Prostate gland (tissue), 1 donor: ENCODE measurements at regions not wholly inside any gene's neighbourhood (a gene's known extent, or its start where the extent isn't known, plus 50 kb on each side); places are given as distances from the start of the nearest gene placed in this dataset.
"Not testable (repeated sequence)": the region's sequence is repeated elsewhere in the genome, so short reads cannot be mapped to it uniquely, and the experiment has no call there.

ENCODE experiments used
- POLR2A ChIP-seq: fragments of 450-650 bp; IDR thresholded peaks from one replicate; pipeline ENCODE4 v1.6.1; 2016; ENCODE audit warnings: antibody characterized with exemption, mild to moderate bottlenecking
- POLR2AphosphoS5 ChIP-seq: sonication (generic); formaldehyde crosslinking; IDR thresholded peaks from one replicate; pipeline ENCODE4 v1.6.1; 2017; ENCODE audit warnings: antibody characterized with exemption

DNA sequence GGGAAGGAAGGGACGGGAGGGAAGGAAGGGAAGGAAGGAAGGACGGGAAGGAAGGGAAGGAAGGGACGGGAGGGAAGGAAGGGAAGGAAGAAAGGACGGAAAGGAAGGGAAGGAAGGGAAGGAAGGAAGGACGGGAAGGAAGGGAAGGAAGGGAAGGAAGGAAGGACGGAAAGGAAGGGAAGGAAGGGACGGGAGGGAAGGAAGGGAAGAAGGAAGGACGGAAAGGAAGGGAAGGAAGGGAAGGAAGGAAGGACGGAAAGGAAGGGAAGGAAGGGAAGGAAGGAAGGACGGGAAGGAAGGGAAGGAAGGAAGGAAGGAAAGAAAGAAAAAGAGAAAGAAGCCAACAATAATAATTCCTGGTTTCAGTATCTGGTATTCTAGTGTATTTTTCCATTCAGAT lies 863.8 kb upstream of the WWC1 start:
- not testable (repeated sequence) for TF ChIP-seq POLR2AphosphoS5, POLR2A
